Activated T-cell treated with anti-CD3 and anti-CD28 coated beads, Interleukin-2, amount 50 U/mL, for 4 hours (primary cell): ENCODE measurements at regions not wholly inside any gene's neighbourhood (a gene's known extent, or its start where the extent isn't known, plus 50 kb on each side); places are given as distances from the start of the nearest gene placed in this dataset.

ENCODE experiments used
- ATAC-seq, 2 donors: fragments of 200-7000 bp; cut with Tn5 transposase; one replicate each; pipeline ENCODE4 v1.10.0; 2021
- DNase-seq: peaks from one replicate; pipeline ENCODE4 v3.0.0-alpha.2; 2020
- H3K27me3 Mint-ChIP-seq: one replicate; pipeline ENCODE4 v1.8.0; 2021; ENCODE audit warnings: low read depth, mixed read lengths
- H3K36me3 Mint-ChIP-seq: one replicate; pipeline ENCODE4 v1.8.0; 2022; ENCODE audit warnings: mixed read lengths; ENCODE audit not compliant: insufficient read depth
- H3K4me1 Mint-ChIP-seq: one replicate; pipeline ENCODE4 v1.8.0; 2021; ENCODE audit warnings: low read depth, mixed read lengths
- H3K4me3 Mint-ChIP-seq: one replicate; pipeline ENCODE4 v1.8.0; 2021; ENCODE audit warnings: mild to moderate bottlenecking, moderate library complexity, mixed read lengths
- H3K9me3 Mint-ChIP-seq: one replicate; pipeline ENCODE4 v1.8.0; 2021; ENCODE audit warnings: mixed read lengths

GRCh38 chr5:2307631-2308030 is 424.9 kb upstream of the IRX4 start:
- Mint-ChIP-seq H3K4me1 (no peaks in the 10 kb centered on the region), H3K9me3 (no peaks in the 10 kb centered on the region), H3K27me3 (no peaks in the 10 kb centered on the region), H3K36me3 (no peaks in the 10 kb centered on the region), H3K4me3 (no peak overlapping the region)
- DNase-seq: no peak
- ATAC-seq: no peak

- H3K27me3 Mint-ChIP-seq: no peaks in the 10 kb centered on the region
- H3K4me3 Mint-ChIP-seq: no peak overlapping the region
- H3K9me3 Mint-ChIP-seq: no peaks in the 10 kb centered on the region
- DNase-seq (no peak), ATAC-seq (no peak)
- no peaks in the 10 kb centered on the region for H3K36me3 Mint-ChIP-seq
- no peaks in the 10 kb centered on the region for H3K4me1 Mint-ChIP-seq
Measured at GRCh38 chr5:2306711-2307110, 424.0 kb upstream of the IRX4 start.

DNA sequence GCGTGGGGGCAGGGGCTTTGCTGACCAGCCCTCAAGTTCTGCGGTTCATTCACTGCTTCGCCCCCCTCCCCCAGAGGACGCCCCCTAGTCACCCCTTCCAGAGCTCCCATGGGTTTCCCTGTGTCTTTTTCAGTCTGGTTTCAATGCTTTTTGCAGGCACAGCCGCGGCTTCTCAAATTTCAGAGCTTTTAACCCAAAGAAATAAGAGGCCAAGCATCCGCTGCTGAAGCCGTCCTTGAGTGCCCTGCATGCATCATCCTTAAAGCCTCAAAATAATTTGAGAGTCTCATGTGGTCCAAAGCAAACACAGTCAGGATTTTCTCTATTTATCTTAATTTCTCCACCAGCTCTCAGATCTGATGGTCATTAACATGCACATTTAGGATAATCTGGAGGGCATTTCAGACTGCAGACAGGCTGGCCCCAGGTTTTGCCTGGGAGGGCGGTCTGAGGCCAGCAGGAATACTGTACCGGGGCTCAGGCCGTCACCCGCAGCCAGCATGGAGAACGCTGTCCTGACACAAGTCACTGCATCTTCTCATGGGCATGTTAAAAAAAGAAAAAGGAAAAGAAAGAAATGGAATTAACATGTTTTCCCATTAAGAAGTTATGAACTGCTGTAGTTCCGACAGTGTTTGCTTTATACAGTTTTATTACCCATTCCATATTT is 420.8 kb upstream of the IRX4 start:
- Mint-ChIP-seq H3K9me3 (no peaks in the 10 kb centered on the region), H3K4me1 (no peaks in the 10 kb centered on the region), H3K4me3 (no peak overlapping the region), H3K36me3 (no peaks in the 10 kb centered on the region), H3K27me3 (no peaks in the 10 kb centered on the region)
- no peak for ATAC-seq
- DNase-seq: no peak

GRCh38 chr5:2302169-2302568 is 419.4 kb upstream of the IRX4 start:
- no peak for ATAC-seq
- Mint-ChIP-seq H3K4me1 (no peaks in the 10 kb centered on the region), H3K36me3 (no peaks in the 10 kb centered on the region), H3K27me3 (peaks cover 3% of the 10 kb centered on the region), H3K4me3 (no peak overlapping the region), H3K9me3 (no peaks in the 10 kb centered on the region)
- no peak for DNase-seq

DNA sequence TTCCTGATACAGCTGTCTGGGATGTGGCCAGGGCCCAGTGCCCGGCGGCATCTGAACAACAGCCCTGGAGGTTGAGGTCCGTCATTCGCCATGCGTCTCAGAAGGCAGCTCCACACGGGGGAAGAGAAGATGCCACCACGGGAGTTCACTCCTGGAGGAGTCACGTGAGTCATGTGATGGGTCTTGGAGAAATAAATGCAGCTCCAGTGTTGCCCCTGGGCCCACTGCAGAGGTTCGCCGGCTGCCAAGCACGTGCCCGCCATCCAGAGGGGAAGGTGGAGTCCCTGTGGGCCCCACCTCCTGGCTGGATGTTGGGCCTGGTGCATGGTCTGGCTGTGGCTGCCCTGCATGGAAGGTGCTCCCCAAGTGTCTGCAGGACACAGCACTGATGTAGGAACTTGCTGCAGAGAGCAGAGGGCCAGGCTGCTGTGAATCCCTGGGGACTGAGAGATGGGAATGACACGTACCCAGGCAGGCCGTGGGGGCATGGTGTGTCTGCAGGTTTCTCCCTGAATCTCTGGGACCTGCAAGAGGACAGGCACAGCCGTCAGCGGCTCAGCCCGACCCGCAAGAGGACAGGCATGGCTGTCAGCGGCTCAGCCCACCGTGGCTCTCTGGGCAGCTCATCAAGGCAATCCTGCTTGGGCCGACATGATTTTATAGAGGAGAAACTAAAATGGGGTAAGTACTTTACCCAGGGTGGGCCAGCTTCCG is 418.3 kb upstream of the IRX4 start:
- H3K36me3 Mint-ChIP-seq: no peaks in the 10 kb centered on the region
- peaks cover 3% of the 10 kb centered on the region for H3K27me3 Mint-ChIP-seq
- H3K4me1 Mint-ChIP-seq: no peaks in the 10 kb centered on the region
- no peaks in the 10 kb centered on the region for H3K9me3 Mint-ChIP-seq
- no peak for ATAC-seq
- H3K4me3 Mint-ChIP-seq: no peak overlapping the region
- DNase-seq: no peak

DNA sequence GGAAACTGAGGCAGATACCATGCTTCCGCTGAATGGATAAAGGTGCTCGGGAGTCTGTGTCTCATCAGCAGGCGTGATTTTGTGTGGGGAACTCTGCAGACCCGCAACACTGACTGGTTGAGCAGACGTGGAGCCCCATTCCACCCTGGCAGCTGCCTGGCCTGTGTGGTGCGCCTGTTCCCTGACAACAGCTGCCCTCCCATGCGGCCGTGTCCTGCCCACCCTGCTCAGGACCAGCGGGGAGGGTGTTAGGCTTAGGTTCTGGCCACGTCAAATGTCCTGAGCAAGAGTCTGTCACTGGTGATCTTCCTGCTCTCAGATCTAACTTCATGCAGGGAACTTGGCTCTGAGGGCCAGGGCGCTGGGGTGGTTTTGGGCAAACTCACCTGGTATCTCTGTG is 417.7 kb upstream of the IRX4 start:
- Mint-ChIP-seq H3K4me1 (no peaks in the 10 kb centered on the region), H3K4me3 (no peak overlapping the region), H3K9me3 (no peaks in the 10 kb centered on the region), H3K27me3 (peaks cover 3% of the 10 kb centered on the region), H3K36me3 (no peaks in the 10 kb centered on the region)
- DNase-seq: no peak
- ATAC-seq: no peak

- ATAC-seq (no peak), DNase-seq (no peak)
- Mint-ChIP-seq H3K4me1 (no peaks in the 10 kb centered on the region), H3K27me3 (peaks cover 3% of the 10 kb centered on the region), H3K9me3 (no peaks in the 10 kb centered on the region), H3K4me3 (no peak overlapping the region), H3K36me3 (no peaks in the 10 kb centered on the region)
Measured at GRCh38 chr5:2299388-2300220, 416.9 kb upstream of the IRX4 start.

GRCh38 chr5:2298781-2299180 is 416.1 kb upstream of the IRX4 start:
- Mint-ChIP-seq H3K4me3 (no peak overlapping the region), H3K27me3 (peaks cover 3% of the 10 kb centered on the region), H3K4me1 (no peaks in the 10 kb centered on the region), H3K36me3 (no peaks in the 10 kb centered on the region), H3K9me3 (no peaks in the 10 kb centered on the region)
- DNase-seq (no peak), ATAC-seq (no peak)

DNA sequence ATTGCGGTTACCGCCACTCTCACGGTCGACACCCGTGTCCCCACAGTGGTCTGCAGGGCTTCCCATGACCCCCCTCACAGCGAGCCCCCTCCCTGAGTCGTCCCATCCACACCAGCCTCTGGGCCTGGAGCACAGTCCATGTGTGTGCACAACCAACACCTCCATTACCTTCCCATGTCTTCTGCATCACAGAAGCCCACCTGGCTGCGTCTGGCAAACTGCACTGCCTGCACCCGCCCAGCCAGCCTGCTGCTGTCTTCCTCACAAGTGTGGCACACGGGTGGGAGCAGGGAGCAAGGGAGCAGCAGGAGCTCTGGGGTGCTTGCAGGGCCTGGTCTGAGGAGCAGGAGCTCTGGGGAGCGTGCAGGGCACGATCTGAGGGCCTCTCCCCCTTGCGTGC is 415.3 kb upstream of the IRX4 start:
- Mint-ChIP-seq H3K36me3 (no peaks in the 10 kb centered on the region), H3K9me3 (no peaks in the 10 kb centered on the region), H3K4me1 (no peaks in the 10 kb centered on the region), H3K27me3 (peaks cover 3% of the 10 kb centered on the region), H3K4me3 (no peak overlapping the region)
- ATAC-seq: no peak
- no peak for DNase-seq

DNA sequence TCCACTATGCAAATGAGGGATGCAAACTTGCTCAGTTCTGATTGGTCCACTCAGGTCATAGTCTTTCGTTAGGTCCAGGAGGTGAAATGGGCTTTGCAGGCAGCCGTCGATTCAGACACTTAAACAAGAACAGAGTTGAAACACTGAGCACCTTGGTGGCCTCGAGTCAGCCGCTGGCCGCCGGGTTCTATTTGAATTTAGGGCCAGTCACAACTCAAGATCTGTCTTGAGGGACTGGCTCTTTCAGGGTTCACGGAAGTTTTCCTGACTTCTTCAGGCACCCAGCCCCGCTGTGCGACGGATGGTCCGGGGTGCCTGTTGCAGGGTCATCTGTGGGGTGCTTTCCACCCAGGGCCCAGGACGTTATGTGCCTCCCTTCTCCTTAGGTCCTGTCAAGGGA is 412.8 kb upstream of the IRX4 start:
- H3K4me3 Mint-ChIP-seq: no peak overlapping the region
- H3K27me3 Mint-ChIP-seq: peaks cover 3% of the 10 kb centered on the region
- H3K4me1 Mint-ChIP-seq: no peaks in the 10 kb centered on the region
- H3K9me3 Mint-ChIP-seq: no peaks in the 10 kb centered on the region
- DNase-seq: no peak
- H3K36me3 Mint-ChIP-seq: no peaks in the 10 kb centered on the region
- ATAC-seq: no peak

- DNase-seq (no peak), ATAC-seq (no peak)
- H3K4me1 Mint-ChIP-seq: no peaks in the 10 kb centered on the region
- no peaks in the 10 kb centered on the region for H3K9me3 Mint-ChIP-seq
- H3K4me3 Mint-ChIP-seq: no peak overlapping the region
- peaks cover 3% of the 10 kb centered on the region for H3K27me3 Mint-ChIP-seq
- H3K36me3 Mint-ChIP-seq: no peaks in the 10 kb centered on the region
Measured at GRCh38 chr5:2293906-2294305, 411.2 kb upstream of the IRX4 start.

- Mint-ChIP-seq H3K4me1 (no peaks in the 10 kb centered on the region), H3K4me3 (no peak overlapping the region), H3K36me3 (no peaks in the 10 kb centered on the region)
Measured at GRCh38 chr5:2291146-2291840, 408.6 kb upstream of the IRX4 start.

GRCh38 chr5:2289380-2289779 is 406.7 kb upstream of the IRX4 start:
- no peak for DNase-seq
- H3K9me3 Mint-ChIP-seq: no peaks in the 10 kb centered on the region
- H3K4me1 Mint-ChIP-seq: no peaks in the 10 kb centered on the region
- no peak for ATAC-seq
- no peak overlapping the region for H3K4me3 Mint-ChIP-seq
- H3K36me3 Mint-ChIP-seq: no peaks in the 10 kb centered on the region
- no peaks in the 10 kb centered on the region for H3K27me3 Mint-ChIP-seq

More at GRCh38 chr5:2291146-2291840, 408.6 kb upstream of the IRX4 start:
- ATAC-seq: no peak
- no peaks in the 10 kb centered on the region for H3K9me3 Mint-ChIP-seq
- DNase-seq: no peak
- H3K27me3 Mint-ChIP-seq: no peaks in the 10 kb centered on the region

GRCh38 chr5:2288968-2289367 is 406.2 kb upstream of the IRX4 start:
- Mint-ChIP-seq H3K4me1 (no peaks in the 10 kb centered on the region), H3K9me3 (no peaks in the 10 kb centered on the region), H3K4me3 (no peak overlapping the region), H3K27me3 (no peaks in the 10 kb centered on the region), H3K36me3 (no peaks in the 10 kb centered on the region)
- ATAC-seq (no peak), DNase-seq (no peak)
